NCI-H2029 (cell line): ENCODE measurements at regions not wholly inside any gene's neighbourhood (a gene's known extent, or its start where the extent isn't known, plus 50 kb on each side); places are given as distances from the start of the nearest gene placed in this dataset.
"Not testable (repeated sequence)": the region's sequence is repeated elsewhere in the genome, so short reads cannot be mapped to it uniquely, and the experiment has no call there.

Source experiments
- DNase-seq: peaks from one replicate; lab custom pipeline; 2025; lab: John Stamatoyannopoulos, UW

GRCh38 chr6:97687916-97688315 is 404.9 kb upstream of the MMS22L start:
- DNase-seq = no peak

- DNase-seq = no peak
Measured at GRCh38 chr6:97689078-97689754, 406.2 kb upstream of the MMS22L start.

- no peak for DNase-seq
Measured at GRCh38 chr6:97697456-97697855, 414.4 kb upstream of the MMS22L start.

GRCh38 chr6:97701801-97702200 is 418.8 kb upstream of the MMS22L start:
- DNase-seq = no peak

- no peak for DNase-seq
Measured at GRCh38 chr6:97702248-97702647, 419.2 kb upstream of the MMS22L start.

GRCh38 chr6:97703661-97704060 is 420.6 kb upstream of the MMS22L start:
- DNase-seq = no peak

GRCh38 chr6:97705568-97705967 is 422.6 kb upstream of the MMS22L start:
- no peak for DNase-seq

- no peak for DNase-seq
Measured at GRCh38 chr6:97712751-97713150, 429.7 kb upstream of the MMS22L start.

GRCh38 chr6:97714772-97715171 is 431.8 kb upstream of the MMS22L start:
- DNase-seq = no peak

- no peak for DNase-seq
Measured at GRCh38 chr6:97717086-97717485, 434.1 kb upstream of the MMS22L start.

- no peak for DNase-seq
Measured at GRCh38 chr6:97726378-97726777, 443.4 kb upstream of the MMS22L start.

GRCh38 chr6:97732045-97732444 is 449.0 kb upstream of the MMS22L start:
- DNase-seq = no peak

- DNase-seq = no peak
Measured at GRCh38 chr6:97757575-97757974, 474.6 kb upstream of the MMS22L start.

- no peak for DNase-seq
Measured at GRCh38 chr6:97765461-97765860, 482.4 kb upstream of the MMS22L start.

- no peak for DNase-seq
Measured at GRCh38 chr6:97771372-97771771, 488.4 kb upstream of the MMS22L start.

- DNase-seq = no peak
Measured at GRCh38 chr6:97775012-97775411, 492.0 kb upstream of the MMS22L start.

- no peak for DNase-seq
Measured at GRCh38 chr6:97778290-97779038, 495.4 kb upstream of the MMS22L start.

- not testable (repeated sequence) for DNase-seq
Measured at GRCh38 chr6:97779039-97779766, 496.2 kb upstream of the MMS22L start.

- no peak for DNase-seq
Measured at GRCh38 chr6:97790926-97791590, 508.0 kb upstream of the MMS22L start.

- no peak for DNase-seq
Measured at GRCh38 chr6:97805596-97805995, 522.6 kb upstream of the MMS22L start.

- DNase-seq = no peak
Measured at GRCh38 chr6:97812940-97813339, 529.9 kb upstream of the MMS22L start.

GRCh38 chr6:97813889-97814567 is 531.0 kb upstream of the MMS22L start:
- no peak for DNase-seq
